ENCODE measurements at regions not wholly inside any gene's neighbourhood (a gene's known extent, or its start where the extent isn't known, plus 50 kb on each side); places are given as distances from the start of the nearest gene placed in this dataset.

DNA sequence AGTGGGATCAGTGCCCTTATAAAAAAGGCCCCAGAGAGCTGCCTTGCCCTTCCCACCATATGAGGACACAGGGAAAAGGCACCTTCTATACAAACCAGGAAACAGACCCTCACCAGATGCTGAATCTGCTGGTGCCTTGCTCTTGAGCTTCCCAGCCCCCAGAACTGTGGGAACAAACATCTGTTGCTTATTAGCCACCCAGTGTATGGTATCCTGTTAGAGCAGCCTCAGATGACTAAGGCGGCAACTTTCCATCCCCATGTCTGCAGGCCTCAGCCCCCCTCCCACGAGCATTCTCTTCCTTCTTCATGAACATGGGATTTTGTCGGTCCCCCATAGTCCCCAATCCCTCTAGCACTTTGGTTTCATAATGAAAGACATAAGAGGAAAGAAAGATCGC lies 202.5 kb upstream of the GAS1 start:
- peaks cover 2% of the 10 kb centered on the region for H3K36me3 Mint-ChIP-seq
- no peaks in the 10 kb centered on the region for H3K4me1 Mint-ChIP-seq
- H3K27me3 Mint-ChIP-seq: peaks cover 11% of the 10 kb centered on the region
- no peak overlapping the region for H3K27ac Mint-ChIP-seq
- DNase-seq (ENCODE audit: low spot score in 2 of 2) (no peak), ATAC-seq (ENCODE audit: low read depth) (no peak)
- H3K9me3 Mint-ChIP-seq: peaks cover 12% of the 10 kb centered on the region
- no peak overlapping the region for H3K4me3 Mint-ChIP-seq

DNA sequence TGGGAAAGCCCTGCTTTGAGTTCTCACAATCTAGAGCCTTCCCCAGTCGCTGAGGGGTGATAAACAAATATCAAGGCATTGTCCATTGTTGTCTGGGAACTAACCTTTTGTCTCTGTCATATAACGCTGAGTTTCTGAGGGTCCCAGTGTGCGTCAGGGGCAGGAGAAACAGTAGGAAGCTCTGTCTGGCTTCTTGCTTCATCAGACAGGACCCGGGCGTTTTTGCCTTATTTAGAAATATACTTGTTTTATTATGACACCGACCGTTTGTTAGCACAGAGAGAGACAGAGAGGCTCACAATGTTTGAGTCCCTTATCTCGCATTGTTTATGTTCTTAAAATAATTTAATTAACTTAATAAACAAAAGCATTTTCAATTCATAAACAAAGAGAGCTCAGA lies 204.9 kb upstream of the GAS1 start:
- ATAC-seq (ENCODE audit: low read depth) (no peak), DNase-seq (ENCODE audit: low spot score in 2 of 2) (no peak)
- peaks cover 3% of the 10 kb centered on the region for H3K9me3 Mint-ChIP-seq
- no peak overlapping the region for H3K4me3 Mint-ChIP-seq
- H3K27me3 Mint-ChIP-seq: peaks cover 11% of the 10 kb centered on the region
- H3K27ac Mint-ChIP-seq: no peak overlapping the region
- no peaks in the 10 kb centered on the region for H3K4me1 Mint-ChIP-seq
- peaks cover 2% of the 10 kb centered on the region for H3K36me3 Mint-ChIP-seq

DNA sequence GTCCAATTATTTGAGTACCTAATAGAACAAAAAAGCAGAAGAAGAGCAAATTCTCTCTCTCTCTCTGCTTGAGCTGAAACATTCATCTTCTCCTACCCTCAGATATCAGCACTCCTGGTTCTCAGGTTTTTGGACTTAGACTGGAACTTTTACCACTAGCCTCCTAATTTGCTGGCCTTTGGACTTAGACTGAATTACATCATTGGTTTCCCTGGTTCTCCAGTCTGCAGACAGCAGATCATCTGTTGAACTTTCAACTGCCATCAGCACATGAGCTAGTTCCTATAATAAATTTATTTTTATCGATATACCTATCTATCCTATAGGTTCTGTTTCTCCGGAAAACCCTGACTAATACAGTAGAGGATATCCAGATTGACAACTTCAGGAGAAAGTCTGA lies 208.9 kb upstream of the GAS1 start:
- Mint-ChIP-seq H3K4me1 (no peaks in the 10 kb centered on the region), H3K9me3 (peaks cover 2% of the 10 kb centered on the region), H3K27ac (no peak overlapping the region), H3K27me3 (no peaks in the 10 kb centered on the region), H3K36me3 (no peaks in the 10 kb centered on the region), H3K4me3 (no peak overlapping the region)
- ATAC-seq (ENCODE audit: low read depth) (no peak), DNase-seq (ENCODE audit: low spot score in 2 of 2) (no peak)

DNA sequence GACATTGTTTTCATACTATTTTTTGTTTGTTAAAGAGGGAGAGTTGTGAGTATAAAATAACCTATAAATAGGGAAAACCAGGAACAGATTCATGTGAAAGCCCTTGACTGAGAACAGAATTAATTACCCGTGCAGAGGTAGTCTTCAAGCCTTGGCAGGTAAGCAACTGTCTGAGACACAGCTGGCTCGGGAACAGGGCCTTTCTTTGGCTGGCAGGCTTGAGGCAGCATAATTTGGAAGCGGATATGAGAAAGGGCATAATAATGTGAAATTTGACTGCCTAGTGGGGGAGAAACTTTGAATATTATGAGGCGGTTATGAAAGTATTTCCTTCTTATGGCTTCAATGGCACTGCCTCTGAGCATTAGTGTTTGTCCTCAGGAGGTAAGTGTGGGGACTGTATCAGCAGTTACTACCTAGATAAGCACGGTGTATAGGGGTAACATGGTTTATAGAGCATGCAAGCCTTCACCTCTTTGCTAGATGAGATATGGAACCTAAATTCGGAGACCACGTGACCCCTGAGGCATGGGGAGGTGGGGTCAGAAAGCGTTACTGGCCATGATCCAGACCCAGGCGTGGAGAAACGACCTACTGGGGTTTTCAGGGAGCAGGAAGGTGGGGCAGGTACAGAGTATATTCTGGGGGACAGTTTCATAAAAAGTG lies 210.2 kb upstream of the GAS1 start:
- Mint-ChIP-seq H3K4me1 (no peaks in the 10 kb centered on the region), H3K9me3 (peaks cover 2% of the 10 kb centered on the region), H3K36me3 (no peaks in the 10 kb centered on the region), H3K27me3 (no peaks in the 10 kb centered on the region), H3K27ac (no peak overlapping the region), H3K4me3 (no peak overlapping the region)
- no peak for ATAC-seq (ENCODE audit: low read depth)
- no peak for DNase-seq (ENCODE audit: low spot score in 2 of 2)

DNA sequence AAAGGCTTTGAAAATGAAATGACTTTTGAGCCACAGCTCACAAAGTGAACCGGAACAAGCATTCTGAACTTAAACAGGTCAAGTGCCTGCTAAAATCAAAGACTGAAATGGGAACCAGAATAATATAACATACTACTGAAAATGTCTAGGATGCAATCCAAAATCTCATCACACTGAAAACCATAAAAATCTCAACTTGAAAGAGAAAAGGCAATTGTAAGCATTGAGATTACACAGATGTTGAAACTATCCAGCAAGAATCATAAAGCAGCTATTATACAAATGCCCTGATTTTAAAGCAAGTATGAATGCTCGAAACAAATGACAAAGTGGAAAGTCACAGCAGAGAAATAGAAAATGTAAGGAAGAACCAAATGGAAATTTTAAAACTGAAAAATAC lies 211.5 kb upstream of the GAS1 start:
- Mint-ChIP-seq H3K9me3 (peaks cover 2% of the 10 kb centered on the region), H3K27ac (no peak overlapping the region), H3K4me1 (no peaks in the 10 kb centered on the region), H3K4me3 (no peak overlapping the region), H3K27me3 (no peaks in the 10 kb centered on the region), H3K36me3 (no peaks in the 10 kb centered on the region)
- DNase-seq (ENCODE audit: low spot score in 2 of 2): no peak
- ATAC-seq (ENCODE audit: low read depth): no peak

DNA sequence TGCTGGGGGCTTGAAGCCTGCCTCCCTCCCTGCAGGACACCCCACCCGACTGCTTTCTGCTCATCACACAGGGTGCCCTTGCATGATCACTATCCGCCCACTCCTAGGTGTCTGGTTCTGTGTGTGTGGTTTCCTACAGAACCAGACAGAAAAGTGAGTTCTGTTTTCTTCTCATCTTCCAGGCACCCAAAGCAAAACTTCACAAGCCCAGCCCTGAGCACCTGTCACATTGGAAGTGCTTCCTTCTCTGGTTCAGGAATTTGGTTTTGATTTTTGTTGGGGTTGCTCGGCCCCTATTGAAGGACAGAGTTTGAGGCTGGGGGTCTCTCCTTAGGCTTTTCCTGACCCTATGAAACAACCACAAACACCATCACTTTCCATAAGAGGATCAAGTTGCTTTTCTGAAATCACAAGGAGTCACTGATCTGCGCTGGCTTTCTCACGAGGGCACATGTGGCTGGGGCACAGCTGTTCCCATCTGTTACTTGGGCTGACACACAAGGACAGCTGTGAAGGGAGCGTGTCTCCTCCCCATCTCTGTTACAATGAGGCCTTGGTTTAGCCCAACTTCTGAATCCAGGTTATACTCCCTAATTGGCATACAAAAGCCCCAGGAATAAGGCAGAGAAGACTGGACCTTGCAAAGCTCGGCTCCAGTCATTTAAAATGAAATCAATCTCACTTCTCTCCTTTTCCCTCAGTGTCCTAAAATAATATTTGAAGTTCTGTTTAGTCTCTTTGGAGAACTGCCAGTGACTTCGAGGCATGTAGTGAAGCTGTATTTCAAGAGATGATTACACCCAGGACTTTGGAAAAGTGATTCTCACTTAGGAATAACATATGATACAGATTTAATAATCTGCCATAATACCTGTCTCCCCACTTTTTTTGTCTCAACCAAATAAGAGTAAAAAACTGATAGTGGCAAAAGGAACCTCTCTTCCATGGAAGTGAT lies 213.1 kb upstream of the GAS1 start:
- Mint-ChIP-seq H3K27me3 (no peaks in the 10 kb centered on the region), H3K4me1 (no peaks in the 10 kb centered on the region), H3K36me3 (no peaks in the 10 kb centered on the region), H3K9me3 (peaks cover 2% of the 10 kb centered on the region), H3K27ac (no peak overlapping the region), H3K4me3 (no peak overlapping the region)
- DNase-seq (ENCODE audit: low spot score in 2 of 2) (no peak), ATAC-seq (ENCODE audit: low read depth) (no peak)

DNA sequence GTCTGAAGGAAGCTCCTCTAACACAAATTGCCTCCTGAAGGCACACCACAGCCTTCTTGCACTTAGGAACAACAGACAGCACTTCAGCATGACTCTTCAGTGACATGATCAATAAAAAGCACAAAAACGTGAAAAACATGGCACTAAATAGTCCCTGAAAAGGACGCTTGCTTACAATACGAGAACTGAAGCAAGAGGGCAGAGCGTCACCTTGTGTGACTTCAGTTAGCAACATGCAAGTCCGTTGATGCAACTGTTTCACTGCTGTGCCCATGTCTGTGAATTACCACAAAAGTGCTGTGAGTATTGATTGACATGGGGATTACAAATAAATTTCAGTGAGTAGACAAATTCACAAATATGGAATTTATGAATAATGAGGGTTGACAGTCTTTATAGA lies 219.9 kb upstream of the GAS1 start:
- no peak for DNase-seq (ENCODE audit: low spot score in 2 of 2)
- H3K27me3 Mint-ChIP-seq: peaks cover 3% of the 10 kb centered on the region

DNA sequence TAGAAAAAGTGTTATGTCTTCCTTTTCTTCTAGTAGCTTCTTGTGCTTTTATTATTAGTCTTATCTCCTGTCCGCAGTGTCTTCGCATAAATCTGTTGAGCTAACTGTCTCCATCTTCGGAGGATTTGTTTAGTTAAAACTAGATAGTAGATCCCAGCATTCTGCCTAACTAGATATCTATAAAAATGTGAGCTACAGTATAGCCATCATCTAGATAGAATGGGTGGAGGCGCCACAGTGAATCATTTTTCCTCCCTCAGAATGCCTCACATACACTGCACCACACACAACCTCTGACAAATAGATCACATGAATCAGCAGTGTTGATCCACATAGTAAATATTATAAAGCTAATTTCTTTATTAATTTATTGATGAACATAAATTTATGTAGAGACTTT lies 220.3 kb upstream of the GAS1 start:
- Mint-ChIP-seq H3K4me1 (no peaks in the 10 kb centered on the region), H3K4me3 (no peak overlapping the region), H3K27me3 (peaks cover 3% of the 10 kb centered on the region), H3K27ac (no peak overlapping the region), H3K9me3 (peaks cover 1% of the 10 kb centered on the region), H3K36me3 (no peaks in the 10 kb centered on the region)
- ATAC-seq (ENCODE audit: low read depth) (no peak), DNase-seq (ENCODE audit: low spot score in 2 of 2) (no peak)

More for the DNA sequence above, 219.9 kb upstream of the GAS1 start:
- no peaks in the 10 kb centered on the region for H3K36me3 Mint-ChIP-seq
- no peak for ATAC-seq (ENCODE audit: low read depth)
- H3K4me3 Mint-ChIP-seq: no peak overlapping the region
- H3K4me1 Mint-ChIP-seq: no peaks in the 10 kb centered on the region
- H3K27ac Mint-ChIP-seq: no peak overlapping the region
- H3K9me3 Mint-ChIP-seq: peaks cover 1% of the 10 kb centered on the region

DNA sequence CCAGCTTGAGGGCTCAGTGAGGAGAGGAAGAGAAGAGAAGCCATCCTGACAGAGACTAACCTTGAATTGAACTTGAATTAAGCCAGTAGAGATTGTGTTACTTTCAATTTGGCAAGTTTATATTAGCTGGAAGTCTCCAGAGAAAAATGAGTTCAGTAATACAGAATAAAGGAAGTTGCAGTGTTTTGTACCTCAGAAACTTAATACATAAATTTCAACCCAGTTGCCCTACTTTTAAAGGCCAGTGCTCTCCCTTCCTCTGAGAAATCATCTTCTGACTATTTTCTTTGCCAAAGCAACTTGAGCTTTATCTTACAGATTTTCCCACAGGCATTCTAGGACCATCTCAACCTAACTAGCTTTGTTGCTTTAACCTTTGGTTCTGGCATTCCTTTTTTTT lies 231.0 kb upstream of the GAS1 start:
- Mint-ChIP-seq H3K9me3 (peaks cover 4% of the 10 kb centered on the region), H3K4me1 (no peaks in the 10 kb centered on the region), H3K27ac (no peak overlapping the region), H3K4me3 (no peak overlapping the region), H3K27me3 (no peaks in the 10 kb centered on the region), H3K36me3 (no peaks in the 10 kb centered on the region)
- no peak for ATAC-seq (ENCODE audit: low read depth)
- no peak for DNase-seq (ENCODE audit: low spot score in 2 of 2)

DNA sequence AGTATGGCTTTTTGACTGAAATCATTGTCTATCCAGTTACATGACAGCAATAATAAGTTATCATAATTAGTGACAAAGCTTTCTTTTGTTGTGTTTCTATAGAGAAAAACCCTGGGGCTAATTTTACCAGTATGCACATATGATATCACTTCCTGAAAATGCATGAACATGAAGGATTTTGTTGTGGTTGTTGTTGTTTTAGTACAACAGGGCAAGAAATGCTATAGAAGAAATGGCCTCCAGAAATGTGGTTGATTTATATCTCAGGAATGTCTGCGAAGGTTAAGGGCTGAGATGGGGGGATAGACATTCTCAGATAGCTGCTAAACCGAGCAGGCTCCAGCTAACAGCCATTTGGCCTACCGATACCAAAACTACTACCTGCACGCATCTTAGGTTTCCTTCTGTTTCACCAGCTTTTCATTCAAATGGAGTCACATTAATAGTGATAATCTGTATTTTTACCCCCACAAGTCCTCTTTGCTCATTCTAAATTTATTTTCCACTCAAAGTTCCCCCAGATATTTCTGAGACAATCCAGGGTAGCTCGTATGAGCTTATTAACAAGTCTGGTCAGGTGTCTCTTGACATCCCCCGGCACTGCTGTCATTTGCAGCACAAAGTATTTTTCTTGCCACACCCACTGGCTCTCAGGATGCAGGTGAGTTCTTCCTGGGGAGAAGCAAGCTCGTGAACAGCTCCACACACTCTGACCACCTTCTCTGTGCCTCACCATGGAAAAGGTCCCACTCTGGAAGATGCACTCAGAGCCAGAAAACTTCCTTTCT lies 232.4 kb upstream of the GAS1 start:
- DNase-seq (ENCODE audit: low spot score in 2 of 2) (no peak), ATAC-seq (ENCODE audit: low read depth) (no peak)
- Mint-ChIP-seq H3K27me3 (no peaks in the 10 kb centered on the region), H3K36me3 (no peaks in the 10 kb centered on the region), H3K27ac (no peak overlapping the region), H3K4me1 (no peaks in the 10 kb centered on the region), H3K9me3 (peaks cover 4% of the 10 kb centered on the region), H3K4me3 (no peak overlapping the region)

DNA sequence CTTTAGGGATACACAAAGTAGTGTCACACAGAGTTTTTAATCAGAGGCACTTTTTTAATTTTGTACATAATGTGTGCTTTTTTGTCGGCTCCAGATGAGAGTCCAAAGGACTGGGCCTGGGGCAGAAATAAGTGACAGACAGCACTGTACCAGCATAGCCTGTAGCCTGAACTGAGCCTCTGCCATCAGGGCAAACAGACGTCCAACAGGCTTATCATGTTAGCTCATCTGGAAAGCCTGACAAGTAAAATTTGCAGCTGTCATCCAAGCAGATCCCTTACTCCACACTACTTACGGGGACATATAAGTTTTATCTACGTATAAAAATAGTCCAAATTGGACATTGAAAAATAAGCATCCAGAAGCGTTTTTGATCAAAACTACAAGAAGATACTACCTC lies 233.1 kb upstream of the GAS1 start:
- H3K27me3 Mint-ChIP-seq: no peaks in the 10 kb centered on the region
- H3K9me3 Mint-ChIP-seq: peaks cover 4% of the 10 kb centered on the region
- no peak overlapping the region for H3K27ac Mint-ChIP-seq
- DNase-seq (ENCODE audit: low spot score in 2 of 2): no peak
- no peaks in the 10 kb centered on the region for H3K36me3 Mint-ChIP-seq
- ATAC-seq (ENCODE audit: low read depth): no peak
- H3K4me1 Mint-ChIP-seq: no peaks in the 10 kb centered on the region
- no peak overlapping the region for H3K4me3 Mint-ChIP-seq

DNA sequence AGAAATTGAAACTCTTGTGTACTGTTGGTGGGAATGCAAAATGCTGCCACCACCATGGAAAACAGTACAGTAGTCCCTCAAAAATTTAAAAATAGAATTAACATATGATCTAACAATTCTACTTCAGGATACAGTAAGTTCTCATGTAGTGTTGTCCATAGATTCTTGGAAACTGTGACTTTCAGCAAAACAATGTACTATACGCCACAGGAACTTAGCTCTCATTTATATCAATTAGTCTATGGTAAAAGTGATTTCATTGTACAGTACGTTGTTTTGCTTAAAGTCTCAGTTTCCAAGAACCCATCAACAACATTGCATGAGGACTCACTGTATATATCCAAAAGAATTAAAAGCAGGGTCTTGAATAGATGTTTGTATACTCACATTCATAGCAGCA lies 233.5 kb upstream of the GAS1 start:
- DNase-seq (ENCODE audit: low spot score in 2 of 2) (no peak), ATAC-seq (ENCODE audit: low read depth) (no peak)
- Mint-ChIP-seq H3K36me3 (no peaks in the 10 kb centered on the region), H3K9me3 (peaks cover 4% of the 10 kb centered on the region), H3K27ac (no peak overlapping the region), H3K4me1 (no peaks in the 10 kb centered on the region), H3K27me3 (no peaks in the 10 kb centered on the region), H3K4me3 (no peak overlapping the region)

DNA sequence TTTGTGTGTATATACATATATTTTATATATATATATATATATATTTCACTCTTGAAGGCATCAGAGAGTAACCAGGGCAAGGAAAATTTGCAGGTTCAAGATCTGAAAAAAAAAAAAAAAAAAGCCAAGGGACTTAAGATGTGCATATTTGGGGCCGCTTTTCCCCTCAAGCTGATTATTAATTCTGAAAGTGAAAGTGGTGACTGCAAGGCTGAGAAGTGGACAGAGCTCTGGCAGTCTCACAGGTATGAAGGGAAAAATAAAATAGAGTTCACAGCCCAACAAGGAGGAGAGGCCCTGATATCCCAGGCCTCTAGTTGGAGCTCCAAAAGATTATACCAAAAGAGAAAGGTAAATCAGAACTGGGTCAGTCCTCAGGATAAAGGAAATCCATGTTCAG lies 234.4 kb upstream of the GAS1 start:
- DNase-seq (ENCODE audit: low spot score in 2 of 2) (no peak), ATAC-seq (ENCODE audit: low read depth) (no peak)
- Mint-ChIP-seq H3K4me3 (no peak overlapping the region), H3K9me3 (peaks cover 4% of the 10 kb centered on the region), H3K27me3 (no peaks in the 10 kb centered on the region), H3K36me3 (no peaks in the 10 kb centered on the region), H3K27ac (no peak overlapping the region), H3K4me1 (no peaks in the 10 kb centered on the region)

DNA sequence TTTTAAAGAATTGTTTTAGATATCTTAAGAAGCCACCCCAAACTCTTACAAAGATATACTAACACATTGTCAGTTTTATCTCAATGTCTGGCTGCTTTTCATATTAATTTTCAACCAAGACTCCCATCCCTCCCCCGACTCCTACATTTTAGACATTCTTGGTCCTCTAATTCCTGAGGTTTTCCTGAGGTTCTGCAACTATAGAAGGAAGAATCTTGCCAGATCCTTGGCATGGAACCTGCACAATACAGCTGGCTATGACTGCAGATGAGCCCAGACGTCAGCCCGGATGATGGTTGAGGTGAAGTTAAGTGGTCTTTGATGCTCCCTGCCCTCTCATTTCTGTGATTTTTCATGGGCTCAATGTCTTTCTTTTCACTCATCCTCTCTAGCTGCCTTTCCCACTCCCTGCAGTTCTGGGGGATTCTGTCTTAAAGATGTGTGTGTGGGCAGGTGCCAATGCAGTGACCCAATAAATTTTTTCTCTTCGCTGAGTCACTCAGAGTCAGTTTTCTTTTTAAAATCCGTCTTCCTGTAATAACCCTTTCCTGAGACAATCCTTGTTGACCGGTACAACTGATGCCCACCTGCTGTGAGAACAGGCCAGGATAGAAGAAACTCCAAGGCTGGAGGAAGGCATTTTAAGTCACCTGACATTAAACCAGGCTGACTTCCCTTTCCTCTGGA lies 237.8 kb upstream of the GAS1 start:
- no peak overlapping the region for H3K4me3 Mint-ChIP-seq
- no peaks in the 10 kb centered on the region for H3K4me1 Mint-ChIP-seq
- H3K27ac Mint-ChIP-seq: no peak overlapping the region
- no peaks in the 10 kb centered on the region for H3K36me3 Mint-ChIP-seq
- H3K27me3 Mint-ChIP-seq: no peaks in the 10 kb centered on the region
- ATAC-seq (ENCODE audit: low read depth) (no peak), DNase-seq (ENCODE audit: low spot score in 2 of 2) (no peak)
- peaks cover 3% of the 10 kb centered on the region for H3K9me3 Mint-ChIP-seq
